ENCODE measurements at regions not wholly inside any gene's neighbourhood (a gene's known extent, or its start where the extent isn't known, plus 50 kb on each side); places are given as distances from the start of the nearest gene placed in this dataset.

DNA sequence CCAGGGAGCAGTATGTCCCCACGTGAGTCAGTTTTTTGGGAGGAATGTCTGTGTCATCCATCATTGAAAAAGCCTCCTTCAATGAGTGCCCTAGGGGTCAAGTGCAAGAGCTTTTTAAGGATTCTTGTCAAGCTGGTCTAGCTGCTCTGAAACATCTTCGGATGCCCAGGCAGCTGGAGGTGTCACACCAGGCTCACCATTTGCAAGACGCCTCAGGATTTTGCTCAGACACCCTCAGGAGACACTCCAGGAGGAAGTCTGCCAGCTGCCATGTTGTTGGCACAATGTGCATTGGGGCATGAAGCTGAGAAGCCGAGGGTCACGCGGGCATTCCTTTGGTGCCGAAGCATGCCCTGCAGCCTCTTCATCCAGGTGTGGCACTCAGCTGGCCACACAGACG, 111.1 kb upstream of the S1PR3 start:
- TF ChIP-seq, protein P1, sequence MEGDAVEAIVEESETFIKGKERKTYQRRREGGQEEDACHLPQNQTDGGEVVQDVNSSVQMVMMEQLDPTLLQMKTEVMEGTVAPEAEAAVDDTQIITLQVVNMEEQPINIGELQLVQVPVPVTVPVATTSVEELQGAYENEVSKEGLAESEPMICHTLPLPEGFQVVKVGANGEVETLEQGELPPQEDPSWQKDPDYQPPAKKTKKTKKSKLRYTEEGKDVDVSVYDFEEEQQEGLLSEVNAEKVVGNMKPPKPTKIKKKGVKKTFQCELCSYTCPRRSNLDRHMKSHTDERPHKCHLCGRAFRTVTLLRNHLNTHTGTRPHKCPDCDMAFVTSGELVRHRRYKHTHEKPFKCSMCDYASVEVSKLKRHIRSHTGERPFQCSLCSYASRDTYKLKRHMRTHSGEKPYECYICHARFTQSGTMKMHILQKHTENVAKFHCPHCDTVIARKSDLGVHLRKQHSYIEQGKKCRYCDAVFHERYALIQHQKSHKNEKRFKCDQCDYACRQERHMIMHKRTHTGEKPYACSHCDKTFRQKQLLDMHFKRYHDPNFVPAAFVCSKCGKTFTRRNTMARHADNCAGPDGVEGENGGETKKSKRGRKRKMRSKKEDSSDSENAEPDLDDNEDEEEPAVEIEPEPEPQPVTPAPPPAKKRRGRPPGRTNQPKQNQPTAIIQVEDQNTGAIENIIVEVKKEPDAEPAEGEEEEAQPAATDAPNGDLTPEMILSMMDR (IDR thresholded peaks at IDR 0.05; ENCODE audit: insufficient read depth, low read length, poor library complexity, severe bottlenecking): no peak
- no peak for TF ChIP-seq EZH2phosphoT487 (conservative IDR thresholded peaks at IDR 0.05; ENCODE audit: low read length)

All from SU-DHL-6 (cell line).